T47D (cell line): ENCODE measurements at regions not wholly inside any gene's neighbourhood (a gene's known extent, or its start where the extent isn't known, plus 50 kb on each side); places are given as distances from the start of the nearest gene placed in this dataset.

Experiments
- DNase-seq, 2 experiments: peaks; one replicate each; pipeline versions ENCODE4 v3.0.0 to v3.0.0-alpha.2; 2011 to 2012; ENCODE audit warnings: low read depth in 1 of 2, low spot score in 1 of 2
- JUND ChIP-seq: IDR thresholded peaks from 2 replicates; pipeline ENCODE4 v1.6.1; 2012; ENCODE audit warnings: low read depth
- in situ Hi-C: cut with HindIII; loops from 2 replicates; pipeline ENCODE4 v1.10.0; 2016; ENCODE audit warnings: low sequenced_read_pairs, low pct_unique_long_range_greater_than_20kb

DNA sequence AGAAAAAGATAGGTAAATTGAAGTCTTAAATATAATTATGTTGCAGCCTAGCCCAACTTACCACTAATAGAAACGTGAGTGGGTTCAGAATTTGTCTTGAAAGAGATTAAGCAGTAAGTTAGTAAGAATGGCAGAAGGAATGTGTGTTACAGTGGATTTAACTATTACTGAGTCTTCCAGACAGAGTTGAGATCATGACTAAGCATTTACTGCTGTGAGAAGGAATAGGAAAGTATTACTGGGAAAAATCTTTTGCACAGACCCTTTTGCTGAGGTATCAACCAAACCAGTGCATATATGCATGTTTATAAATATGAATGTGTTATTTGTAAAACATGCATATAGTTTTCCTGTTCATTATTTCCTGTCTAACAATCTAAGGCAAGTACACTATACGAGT, 112.8 kb upstream of the EFNA5 start:
- TF ChIP-seq JUND = no peak
- DNase-seq = no peak
- in situ Hi-C loops = no loop called here

GRCh38 chr5:107782561-107783169, 111.9 kb upstream of the EFNA5 start:
- in situ Hi-C loops = no loop called here
- no peak for DNase-seq

GRCh38 chr5:107781451-107781850, 110.7 kb upstream of the EFNA5 start:
- no peak for DNase-seq
- TF ChIP-seq JUND = no peak
- in situ Hi-C loops = no loop called here

More at GRCh38 chr5:107782561-107783169, 111.9 kb upstream of the EFNA5 start:
- TF ChIP-seq JUND = no peak

DNA sequence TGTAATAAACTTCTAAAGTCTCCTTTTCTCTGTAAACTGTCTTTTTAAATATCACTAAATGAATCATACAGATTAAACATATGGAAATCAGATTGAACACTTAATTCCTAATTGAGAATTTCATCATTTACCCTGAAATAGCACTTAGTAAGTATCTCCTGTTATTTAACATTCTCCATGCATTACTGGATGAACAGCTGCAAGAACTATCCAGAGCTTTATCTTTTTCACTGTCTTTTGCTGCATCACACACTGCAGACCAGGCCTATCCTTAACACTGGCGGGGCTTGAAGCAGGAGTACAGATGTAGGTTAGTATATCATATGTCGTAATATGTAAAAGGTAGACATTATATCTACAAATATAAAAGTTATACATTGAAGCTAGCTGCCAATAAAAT, 108.7 kb upstream of the EFNA5 start:
- TF ChIP-seq JUND = no peak
- DNase-seq = no peak
- in situ Hi-C loops = no loop called here

DNA sequence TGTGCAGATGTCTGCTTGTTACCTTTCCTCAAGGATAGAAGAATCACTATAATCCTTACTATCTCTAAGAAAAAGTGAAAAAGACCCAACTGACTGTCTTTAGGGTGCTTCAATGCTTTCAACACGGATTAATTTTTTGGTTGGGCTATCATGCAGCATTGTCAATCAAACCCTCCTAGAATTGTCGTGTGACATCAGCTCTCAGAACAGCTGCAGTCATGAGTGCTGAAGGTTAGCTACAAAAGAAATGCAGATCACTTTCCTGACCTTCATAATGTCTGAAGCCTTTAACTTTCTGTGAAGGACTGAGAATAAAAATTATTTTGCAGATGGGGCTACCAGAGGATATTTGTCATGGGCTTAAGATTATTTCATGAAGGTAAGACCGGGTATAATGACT, 107.9 kb upstream of the EFNA5 start:
- in situ Hi-C loops = no loop called here
- DNase-seq = no peak
- TF ChIP-seq JUND = no peak

DNA sequence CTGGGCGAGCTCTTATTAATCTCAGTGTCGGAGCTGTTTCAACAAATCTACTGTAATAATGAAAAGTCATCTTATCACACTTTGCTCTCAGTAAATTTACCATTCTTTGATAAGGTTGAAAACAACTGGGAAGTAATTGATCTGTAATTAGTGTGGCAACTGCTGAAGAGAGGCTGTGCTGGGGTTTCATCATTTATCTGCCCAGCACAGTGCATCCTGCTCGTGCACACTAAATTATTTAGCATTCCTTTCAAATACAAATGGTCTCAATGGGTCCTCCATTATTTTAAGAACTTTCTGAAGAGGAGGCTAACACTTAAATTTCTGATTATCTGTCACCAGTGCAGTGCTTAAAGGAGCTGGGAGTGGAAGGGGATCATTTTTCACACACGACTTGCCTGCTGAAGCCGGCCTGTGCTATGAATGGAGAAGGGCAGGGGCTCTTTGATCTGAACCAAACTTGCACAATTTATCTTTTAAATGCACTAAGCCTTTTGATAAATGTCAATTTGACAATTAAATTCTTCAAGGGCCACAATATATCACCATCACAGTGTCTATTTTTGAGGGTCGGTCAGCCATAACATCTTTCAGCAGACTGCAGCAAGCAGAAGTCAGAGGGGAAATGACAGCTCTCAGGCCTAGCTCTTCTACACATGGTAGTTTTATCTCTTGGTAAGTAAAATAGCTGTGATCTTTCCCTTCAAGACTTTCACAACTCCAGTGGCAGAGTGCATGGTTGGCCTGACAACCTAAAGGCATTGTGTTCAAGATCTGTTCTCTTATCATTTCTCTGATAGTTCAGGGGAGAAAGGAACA, 106.4 kb upstream of the EFNA5 start:
- no peak for TF ChIP-seq JUND
- no peak for DNase-seq
- in situ Hi-C loops = no loop called here

GRCh38 chr5:107776506-107776905, 105.8 kb upstream of the EFNA5 start:
- no peak for DNase-seq
- TF ChIP-seq JUND = no peak
- in situ Hi-C loops = no loop called here

GRCh38 chr5:107774316-107774715, 103.6 kb upstream of the EFNA5 start:
- no peak for DNase-seq
- in situ Hi-C loops = no loop called here
- no peak for TF ChIP-seq JUND

DNA sequence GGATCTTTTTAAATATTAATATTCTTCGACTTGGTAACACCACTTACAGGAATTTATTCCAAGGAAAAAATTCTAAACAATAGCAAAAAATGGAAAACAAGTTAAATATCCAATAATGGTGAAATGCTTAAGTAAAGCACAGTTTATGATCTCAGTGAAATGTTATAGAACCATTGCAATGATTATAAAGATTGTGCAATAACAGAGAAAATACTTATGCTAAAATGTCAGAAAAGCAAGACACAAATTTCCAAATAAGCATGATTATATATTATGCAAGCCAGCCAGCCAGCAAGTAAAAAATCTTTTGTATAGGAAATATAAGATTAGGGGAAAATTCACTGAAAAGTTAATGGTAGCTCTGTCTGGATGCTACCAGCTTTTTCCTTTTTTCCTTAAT, 102.7 kb upstream of the EFNA5 start:
- in situ Hi-C loops = no loop called here
- DNase-seq = no peak
- no peak for TF ChIP-seq JUND

- in situ Hi-C loops = no loop called here
- no peak for DNase-seq
- TF ChIP-seq JUND = no peak
These were observed 101.9 kb upstream of the EFNA5 start for GRCh38 chr5:107772418-107773310.

- in situ Hi-C loops = no loop called here
- DNase-seq = no peak
- no peak for TF ChIP-seq JUND
These were observed 101.2 kb upstream of the EFNA5 start for GRCh38 chr5:107771926-107772325.

DNA sequence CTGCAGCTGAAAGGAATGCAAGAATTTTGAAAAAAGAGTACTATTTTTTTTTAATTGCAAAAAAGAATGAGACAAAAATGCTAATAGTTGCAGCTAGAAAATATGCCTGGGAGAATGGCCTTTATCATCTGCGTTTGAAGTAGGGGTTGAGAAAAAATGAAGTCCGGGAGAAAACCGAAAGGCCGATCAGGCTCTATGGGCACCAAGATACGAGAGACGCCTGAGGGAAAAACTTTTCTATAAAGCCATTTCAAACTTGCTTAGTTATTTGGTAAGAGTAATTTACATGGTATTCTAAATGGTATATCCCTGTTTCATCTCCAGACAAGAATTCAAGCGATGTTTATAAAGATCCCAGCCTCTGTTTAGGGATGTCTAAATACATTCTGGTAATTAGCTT, 99.3 kb upstream of the EFNA5 start:
- no peak for DNase-seq
- TF ChIP-seq JUND = no peak
- in situ Hi-C loops = no loop called here

DNA sequence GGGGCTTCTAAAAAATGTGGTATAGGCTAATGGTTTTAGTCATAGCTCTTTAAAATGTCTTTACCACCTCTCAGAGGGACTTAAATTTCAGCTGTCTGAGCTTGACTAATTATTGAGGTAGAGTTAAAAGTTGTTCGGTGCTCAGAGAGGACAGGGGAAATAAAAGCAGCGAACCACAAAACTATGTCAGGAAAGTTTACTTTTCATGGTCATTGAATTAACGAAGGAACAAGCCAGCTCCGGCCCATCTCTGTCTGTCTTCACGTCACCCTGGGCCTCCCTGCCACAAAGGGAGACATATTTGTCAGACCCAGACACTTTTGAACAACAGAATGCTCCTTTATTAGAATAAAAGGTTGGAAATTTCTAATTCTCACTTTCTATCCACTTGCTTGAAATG, 98.8 kb upstream of the EFNA5 start:
- no peak for TF ChIP-seq JUND
- DNase-seq = no peak
- in situ Hi-C loops = no loop called here
